Stimulated activated CD4-positive, alpha-beta T cell treated with anti-CD3 and anti-CD28 coated beads, Interleukin-12 subunit alpha, Interleukin-12 subunit beta, amount 100 ng/mL, for 4 hours (primary cell): ENCODE measurements at regions not wholly inside any gene's neighbourhood (a gene's known extent, or its start where the extent isn't known, plus 50 kb on each side); places are given as distances from the start of the nearest gene placed in this dataset.
"Not testable (repeated sequence)": the region's sequence is repeated elsewhere in the genome, so short reads cannot be mapped to it uniquely, and the experiment has no call there.

Experiments
- DNase-seq: peaks from one replicate; pipeline ENCODE4 v3.0.0-alpha.2; 2020

GRCh38 chr16:59114790-59115189 lies 380.7 kb upstream of the GOT2 start:
- no peak for DNase-seq

GRCh38 chr16:59113004-59113670 lies 379.0 kb upstream of the GOT2 start:
- no peak for DNase-seq

- DNase-seq, result no peak
These were observed 377.2 kb upstream of the GOT2 start for GRCh38 chr16:59111280-59111679.

DNA sequence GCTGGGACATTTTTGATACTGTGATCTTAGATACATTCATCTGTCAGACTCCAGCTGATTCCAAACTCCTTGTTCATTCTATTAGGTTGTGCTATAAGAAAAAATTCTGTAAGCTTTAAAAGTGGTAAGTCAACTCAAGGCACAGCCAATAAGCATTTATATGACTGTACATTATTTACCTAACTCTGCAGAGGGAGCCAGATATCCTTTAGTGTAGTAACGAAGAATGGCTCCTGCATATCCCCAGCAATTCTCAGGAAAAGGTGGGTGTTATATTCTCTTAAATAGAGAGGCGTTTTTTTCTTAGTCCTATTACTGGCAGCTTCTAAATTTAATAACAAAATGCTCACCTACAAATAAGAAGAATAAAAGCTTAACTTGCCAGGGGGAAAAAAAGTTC lies 374.3 kb upstream of the GOT2 start:
- no peak for DNase-seq

DNA sequence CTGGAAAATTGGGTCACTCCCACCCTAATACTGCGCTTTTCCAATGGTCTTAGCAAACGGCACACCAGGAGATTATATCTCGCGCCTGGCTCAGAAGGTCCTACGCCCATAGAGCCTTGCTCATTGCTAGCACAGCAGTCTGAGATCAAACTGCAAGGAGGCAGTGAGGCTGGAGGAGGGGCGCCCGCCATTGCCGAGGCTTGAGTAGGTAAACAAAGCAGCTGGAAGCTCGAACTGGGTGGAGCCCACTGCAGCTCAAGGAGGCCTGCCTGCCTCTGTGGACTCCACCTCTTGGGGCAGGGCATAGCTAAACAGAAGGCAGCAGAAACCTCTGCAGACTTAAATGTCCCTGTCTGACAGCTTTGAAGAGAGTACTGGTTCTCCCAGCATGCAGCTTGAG lies 362.6 kb upstream of the GOT2 start:
- DNase-seq, result not testable (repeated sequence)

DNA sequence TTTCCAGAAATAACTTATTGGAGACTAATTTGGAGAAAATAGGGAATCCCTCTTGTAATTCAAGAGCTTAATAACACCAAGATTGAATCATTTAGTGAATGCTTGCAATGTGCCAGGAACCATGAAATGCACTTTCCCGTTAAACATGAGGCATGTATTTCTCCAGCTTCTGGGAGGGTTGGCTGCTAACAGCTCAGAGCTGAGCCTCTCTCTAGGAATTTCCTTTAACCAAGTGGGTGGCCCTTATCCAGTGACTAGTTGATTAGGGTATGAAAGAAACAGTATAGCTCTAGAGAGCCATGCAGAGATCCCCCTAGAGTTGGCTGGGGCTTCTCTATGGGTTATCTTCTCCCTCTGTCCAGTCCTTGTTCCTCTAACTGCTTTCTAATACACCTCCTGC lies 356.4 kb upstream of the GOT2 start:
- no peak for DNase-seq

DNA sequence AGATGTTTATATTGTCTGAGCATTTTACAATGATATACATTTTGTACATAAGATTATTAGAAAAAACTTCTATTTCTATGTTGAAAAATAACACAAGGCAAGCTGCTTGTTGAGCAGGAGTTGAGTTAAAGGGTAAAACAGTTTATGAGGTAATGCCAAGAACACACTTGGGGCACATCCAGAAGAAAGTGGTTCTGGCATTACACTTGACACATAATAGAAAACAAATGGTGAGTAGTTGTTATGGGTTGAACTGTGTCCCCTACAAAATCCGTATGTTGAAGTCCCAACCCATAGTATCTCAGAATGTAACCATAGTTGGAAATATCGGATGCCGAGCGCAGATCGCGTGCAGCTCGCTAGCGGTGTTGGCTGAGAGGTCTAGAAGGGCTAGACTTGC lies 354.3 kb upstream of the GOT2 start:
- no peak for DNase-seq

GRCh38 chr16:59087641-59088040 lies 353.5 kb upstream of the GOT2 start:
- no peak for DNase-seq

DNA sequence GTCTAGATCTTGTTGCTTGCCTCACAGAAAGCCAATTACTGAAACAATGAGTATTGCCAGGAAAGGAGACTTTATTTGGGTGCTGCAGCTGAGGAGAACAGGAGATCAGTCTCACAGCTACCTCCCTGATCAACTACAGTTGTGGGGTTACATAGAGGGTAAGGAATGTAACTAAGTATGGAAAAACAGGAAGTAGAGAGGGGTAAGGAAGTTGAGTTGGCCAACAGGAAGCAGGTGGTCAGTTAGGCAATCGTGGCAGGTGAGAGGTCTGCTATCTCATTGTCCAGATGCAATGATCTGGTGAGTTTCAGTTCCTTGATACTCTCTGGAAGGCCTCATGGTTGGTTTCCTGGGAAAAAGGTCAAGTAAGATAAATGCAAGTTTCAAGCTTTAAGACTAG lies 333.1 kb upstream of the GOT2 start:
- DNase-seq, result no peak

GRCh38 chr16:59060207-59060606 lies 326.1 kb upstream of the GOT2 start:
- DNase-seq, result no peak

DNA sequence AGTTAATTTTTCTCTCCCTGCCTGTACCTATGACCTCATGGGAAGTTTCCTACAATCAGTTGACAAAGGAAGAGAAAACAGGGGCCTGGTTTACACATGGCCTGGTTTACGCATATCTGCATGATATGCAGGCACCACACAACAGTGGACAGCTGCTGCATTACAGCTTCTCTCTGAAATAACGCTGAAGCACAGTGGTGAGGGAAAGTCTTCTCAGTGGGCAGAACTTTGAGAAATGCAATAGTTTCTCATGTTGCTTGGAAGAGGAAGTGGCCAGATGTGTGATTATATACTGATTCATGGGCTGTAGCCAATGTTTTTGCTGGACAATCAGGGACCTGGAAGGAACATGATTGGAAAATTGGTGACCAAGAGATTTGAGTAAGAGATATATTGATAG lies 324.1 kb upstream of the GOT2 start:
- DNase-seq, result no peak

- DNase-seq, result no peak
These were observed 319.8 kb upstream of the GOT2 start for GRCh38 chr16:59053911-59054310.

DNA sequence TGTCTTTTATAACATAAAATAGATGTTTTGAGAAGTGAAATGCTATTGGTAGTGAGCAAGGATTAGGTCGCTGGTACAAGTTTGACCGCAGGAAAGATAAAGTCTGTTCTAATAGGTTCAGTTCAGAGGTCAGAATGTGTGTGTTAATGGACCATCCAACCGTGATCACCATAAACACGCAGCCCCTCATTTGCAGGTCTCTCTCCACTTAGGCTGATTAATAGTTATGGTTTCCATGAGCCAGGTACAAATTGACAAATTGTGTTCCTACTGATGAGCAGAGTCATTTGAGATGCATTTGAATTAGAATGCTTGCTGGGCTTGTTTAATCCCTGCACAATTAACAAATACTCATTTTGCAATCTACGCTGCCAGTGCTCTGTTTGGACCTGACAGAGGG lies 318.1 kb upstream of the GOT2 start:
- no peak for DNase-seq

DNA sequence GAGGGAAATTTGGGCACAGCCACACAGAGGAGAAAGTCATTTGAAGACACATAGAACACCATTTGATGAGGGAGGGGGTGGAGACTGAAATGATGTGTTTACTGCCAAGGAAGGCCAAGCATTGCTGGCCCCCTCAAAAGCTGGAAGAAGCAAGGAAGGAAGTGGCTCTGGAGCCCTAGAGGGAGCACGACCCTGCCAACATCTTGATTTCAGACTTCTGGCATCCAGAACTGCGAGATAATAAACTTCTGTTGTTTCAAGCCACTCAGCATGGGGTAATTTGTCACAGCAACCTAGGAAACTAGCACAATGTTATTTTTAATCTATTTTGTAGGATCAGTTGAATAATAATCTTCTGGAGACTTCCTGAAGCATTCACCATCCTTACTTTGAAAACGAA lies 314.8 kb upstream of the GOT2 start:
- DNase-seq, result no peak

GRCh38 chr16:59047114-59047513 lies 313.0 kb upstream of the GOT2 start:
- DNase-seq, result no peak

DNA sequence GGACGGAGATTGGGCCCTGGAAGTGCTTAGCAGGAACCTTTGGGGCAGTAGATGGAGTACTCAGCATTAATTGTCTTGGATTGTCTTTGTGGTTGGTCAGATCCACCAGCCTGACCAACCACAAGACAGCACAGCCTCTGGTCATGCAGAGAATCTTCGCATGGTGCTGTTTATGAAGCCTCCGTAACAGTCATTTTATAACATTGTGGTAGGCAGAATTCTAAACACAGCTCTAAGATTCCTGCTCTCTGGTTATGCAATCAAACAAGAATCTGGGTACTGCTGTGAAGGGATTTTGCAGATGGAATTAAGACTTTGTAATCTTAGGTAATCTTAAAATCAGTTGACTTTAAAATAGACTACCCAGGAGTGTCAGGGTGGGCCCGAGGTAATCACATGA lies 312.2 kb upstream of the GOT2 start:
- no peak for DNase-seq

GRCh38 chr16:59045501-59045900 lies 311.4 kb upstream of the GOT2 start:
- no peak for DNase-seq

GRCh38 chr16:59044616-59045015 lies 310.5 kb upstream of the GOT2 start:
- DNase-seq, result no peak

DNA sequence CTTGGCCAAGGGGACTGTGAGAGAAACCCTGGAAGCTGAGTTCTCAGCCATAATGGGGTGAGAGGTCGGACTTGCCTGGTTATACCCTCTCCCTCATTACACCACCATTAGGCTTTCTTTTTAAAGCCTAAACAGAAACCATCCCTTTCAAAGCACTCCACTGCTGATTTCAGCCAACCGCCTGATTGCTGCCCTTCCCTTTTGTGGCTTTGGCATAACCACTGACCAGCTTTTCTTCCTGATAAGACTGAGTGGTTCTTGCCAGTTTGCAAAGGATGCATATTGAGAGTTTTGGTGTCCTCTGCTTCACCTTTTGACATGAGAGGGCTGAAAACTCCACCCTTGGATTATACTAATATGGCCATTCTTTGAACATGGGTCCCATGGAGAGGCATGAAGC lies 308.2 kb upstream of the GOT2 start:
- DNase-seq, result no peak

DNA sequence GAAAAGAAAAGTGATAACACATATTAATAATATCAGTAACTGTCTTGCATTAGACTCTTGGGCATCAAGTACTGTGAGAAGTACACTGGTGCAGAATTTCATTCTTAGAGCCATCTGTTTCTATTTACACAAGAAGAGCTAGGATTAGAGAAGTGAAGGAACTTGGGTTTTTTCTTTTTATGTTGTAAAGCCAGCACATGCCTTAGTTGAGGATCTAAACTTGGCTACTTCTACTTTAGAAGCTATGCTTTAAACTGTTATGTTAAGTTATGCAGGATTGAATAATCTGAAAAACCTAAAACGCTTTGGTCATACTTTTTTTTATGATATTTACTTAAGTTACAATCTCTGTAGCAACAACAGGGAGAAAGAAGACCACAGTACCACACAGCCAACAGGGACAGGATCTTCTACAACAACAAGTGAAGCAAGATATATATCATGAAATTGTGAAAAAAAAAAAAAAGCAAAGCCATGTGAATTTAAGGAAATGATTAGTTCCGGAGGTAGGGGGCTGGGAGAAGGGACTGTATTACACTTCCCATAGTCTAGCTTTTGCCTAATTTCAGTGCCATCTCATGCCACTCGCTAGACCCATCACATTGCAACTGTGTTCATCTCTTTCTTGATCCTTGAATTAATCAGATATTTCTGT lies 305.1 kb upstream of the GOT2 start:
- no peak for DNase-seq

DNA sequence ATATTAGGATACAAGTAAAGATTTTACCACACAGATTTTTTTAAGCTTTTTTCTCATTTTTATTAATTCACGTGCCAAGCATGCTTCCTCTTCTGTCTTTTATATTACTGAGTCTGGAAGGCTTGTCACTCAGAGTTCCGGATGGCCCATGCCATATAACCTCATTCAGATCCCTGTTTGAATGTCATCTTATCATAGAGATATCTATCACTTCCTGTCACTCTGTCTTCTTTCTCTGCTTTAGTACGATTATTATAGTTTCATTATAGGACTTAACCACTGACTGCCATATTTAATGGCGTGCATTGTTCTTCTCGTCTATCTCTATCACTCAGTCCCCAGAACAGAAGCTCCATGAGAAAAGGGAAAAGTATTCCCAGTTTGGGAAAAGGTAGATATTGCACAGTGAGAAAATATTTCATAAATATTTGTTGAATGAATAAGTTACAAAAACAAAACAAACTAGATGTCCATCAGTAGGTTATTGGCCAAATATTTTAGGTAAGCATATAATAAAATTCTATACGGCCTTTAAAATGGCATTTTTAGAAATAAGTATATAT lies 296.9 kb upstream of the GOT2 start:
- no peak for DNase-seq

- DNase-seq, result no peak
These were observed 287.6 kb upstream of the GOT2 start for GRCh38 chr16:59021751-59022150.

GRCh38 chr16:59013930-59014329 lies 279.8 kb upstream of the GOT2 start:
- DNase-seq, result no peak

DNA sequence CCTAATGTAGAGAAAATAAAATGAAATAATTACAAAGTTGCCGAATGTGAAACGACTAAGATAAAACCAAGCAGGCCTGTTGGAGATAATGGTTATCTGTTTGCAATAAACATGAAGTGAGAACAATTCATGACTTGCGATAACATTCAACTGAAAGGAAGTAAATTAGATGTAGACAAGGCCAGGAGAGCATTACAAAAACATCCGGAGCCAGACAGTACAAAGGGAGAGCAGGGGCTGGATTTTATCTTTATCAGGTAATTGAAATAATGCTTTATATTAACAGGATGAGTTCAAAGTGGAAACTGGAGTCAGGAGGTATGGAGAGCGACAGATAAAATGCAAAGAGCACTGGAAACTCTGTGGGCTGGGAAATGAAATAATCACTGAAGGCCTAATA lies 265.6 kb upstream of the GOT2 start:
- no peak for DNase-seq

DNA sequence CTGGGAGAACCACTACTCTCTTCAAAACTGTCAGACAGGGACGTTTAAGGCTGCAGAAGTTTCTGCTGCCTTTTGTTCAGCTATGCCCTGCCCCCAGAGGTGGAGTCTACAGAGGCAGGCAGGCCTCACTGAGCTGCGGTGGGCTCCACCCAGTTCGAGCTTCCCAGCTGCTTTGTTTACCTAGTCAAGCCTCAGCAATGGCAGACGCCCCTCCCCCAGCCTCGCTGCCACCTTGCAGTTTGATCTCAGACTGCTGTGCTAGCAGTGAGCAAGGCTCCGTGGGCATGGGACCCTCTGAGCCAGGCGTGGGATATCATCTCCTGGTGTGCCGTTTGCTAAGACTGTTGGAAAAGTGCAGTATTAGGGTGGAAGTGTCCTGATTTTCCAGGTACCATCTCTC lies 258.6 kb upstream of the GOT2 start:
- DNase-seq, result not testable (repeated sequence)
